CD14-positive monocyte (primary cell): ENCODE measurements at regions not wholly inside any gene's neighbourhood (a gene's known extent, or its start where the extent isn't known, plus 50 kb on each side); places are given as distances from the start of the nearest gene placed in this dataset.
"Not testable (repeated sequence)": the region's sequence is repeated elsewhere in the genome, so short reads cannot be mapped to it uniquely, and the experiment has no call there.

Experiments used
- DNase-seq, 3 donors: peaks; one replicate each; pipeline ENCODE4 v3.0.0-alpha.2; 2011 to 2022
- H2AFZ ChIP-seq: 2 replicates; pipeline ENCODE4 v1.6.0; 2012; ENCODE audit warnings: mild to moderate bottlenecking, low read depth, low read length, inconsistent platforms; ENCODE audit not compliant: insufficient read depth, poor library complexity, severe bottlenecking
- H3K27ac ChIP-seq, 2 donors: 1 replicate in 1 of 2; 2 replicates in 1 of 2; pipeline ENCODE4 v1.5.1; 2012 to 2013; ENCODE audit warnings: low read length in 2 of 2, control low read depth in 1 of 2, inconsistent platforms in 1 of 2, low read depth in 1 of 2, mild to moderate bottlenecking in 1 of 2
- H3K27me3 ChIP-seq, 2 donors: one replicate each; pipeline versions ENCODE4 v1.6.0 to v1.6.1; 2011 to 2013; ENCODE audit warnings: low read length in 2 of 2; ENCODE audit not compliant: control insufficient read depth in 2 of 2, insufficient read depth in 2 of 2
- H3K36me3 ChIP-seq, 2 donors: replicated peaks in 1 of 2; 1 replicate in 1 of 2; 2 replicates in 1 of 2; pipeline versions ENCODE4 v1.5.1 to v1.6.1; 2012 to 2013; ENCODE audit warnings: low read length in 2 of 2, control low read depth in 1 of 2, inconsistent platforms in 1 of 2, mild to moderate bottlenecking in 1 of 2; ENCODE audit not compliant: insufficient read depth in 2 of 2, control insufficient read depth in 1 of 2
- H3K4me1 ChIP-seq, 2 donors: 1 replicate in 1 of 2; 2 replicates in 1 of 2; pipeline versions ENCODE4 v1.5.1 to v1.6.1; 2012 to 2013; ENCODE audit warnings: low read length in 2 of 2, control low read depth in 1 of 2, inconsistent platforms in 1 of 2, mild to moderate bottlenecking in 1 of 2, moderate library complexity in 1 of 2; ENCODE audit not compliant: insufficient read depth in 2 of 2, control insufficient read depth in 1 of 2
- H3K4me2 ChIP-seq: replicated peaks from 2 replicates; pipeline ENCODE3; 2012; ENCODE audit warnings: low read length, moderate library complexity, mild to moderate bottlenecking; ENCODE audit not compliant: poor library complexity, severe bottlenecking; ENCODE audit errors: extremely low read depth
- H3K4me3 ChIP-seq, 3 experiments: fragments of 200-600 bp in 1 of 3; sonication (generic) in 1 of 3; replicated peaks in 1 of 3; 1 replicate in 2 of 3; 2 replicates in 1 of 3; pipeline ENCODE4 v1.5.1; 2011 to 2013; ENCODE audit warnings: low read length in 3 of 3, mild to moderate bottlenecking in 3 of 3, control low read depth in 2 of 3, low read depth in 2 of 3, inconsistent platforms in 1 of 3, moderate library complexity in 1 of 3
- H3K79me2 ChIP-seq: 2 replicates; pipeline ENCODE4 v1.6.0; 2012; ENCODE audit warnings: mild to moderate bottlenecking, control low read depth, inconsistent platforms, low read length, moderate library complexity; ENCODE audit not compliant: insufficient read depth
- H3K9ac ChIP-seq: 2 replicates; pipeline ENCODE4 v1.6.0; 2017; ENCODE audit warnings: low read length, mild to moderate bottlenecking; ENCODE audit not compliant: insufficient read depth, poor library complexity, severe bottlenecking
- H3K9me3 ChIP-seq, 2 donors: replicated peaks in 1 of 2; 1 replicate in 1 of 2; 2 replicates in 1 of 2; pipeline versions ENCODE4 v1.5.1 to v1.6.1; 2012 to 2013; ENCODE audit warnings: low read length in 2 of 2, control low read depth in 1 of 2; ENCODE audit not compliant: control insufficient read depth in 1 of 2, insufficient read depth in 1 of 2
- H4K20me1 ChIP-seq: 2 replicates; pipeline ENCODE4 v1.6.0; 2012; ENCODE audit warnings: mild to moderate bottlenecking, low read length, control low read depth, moderate library complexity; ENCODE audit not compliant: insufficient read depth
- H3K27ac Mint-ChIP-seq, 7 donors: one replicate each; pipeline ENCODE4 v1.8.0; 2020; ENCODE audit warnings: mild to moderate bottlenecking in 7 of 7, mixed read lengths in 7 of 7, moderate library complexity in 6 of 7, inconsistent platforms in 2 of 7
- H3K27me3 Mint-ChIP-seq, 3 donors: one replicate each; pipeline ENCODE4 v1.8.0; 2021 to 2022; ENCODE audit warnings: low read depth in 3 of 3, mild to moderate bottlenecking in 3 of 3, mixed read lengths in 3 of 3, moderate library complexity in 3 of 3, inconsistent platforms in 1 of 3
- H3K36me3 Mint-ChIP-seq, 2 donors: one replicate each; pipeline ENCODE4 v1.8.0; 2020; ENCODE audit warnings: mixed read lengths in 2 of 2, inconsistent platforms in 1 of 2, mild to moderate bottlenecking in 1 of 2
- H3K4me1 Mint-ChIP-seq: one replicate; pipeline ENCODE4 v1.8.0; 2020; ENCODE audit warnings: mild to moderate bottlenecking, mixed read lengths
- H3K4me3 Mint-ChIP-seq, 2 donors: one replicate each; pipeline ENCODE4 v1.8.0; 2020; ENCODE audit warnings: mild to moderate bottlenecking in 2 of 2, mixed read lengths in 2 of 2, moderate library complexity in 1 of 2
- H3K9me3 Mint-ChIP-seq, 7 donors: one replicate each; pipeline ENCODE4 v1.8.0; 2020 to 2022; ENCODE audit warnings: mixed read lengths in 7 of 7, mild to moderate bottlenecking in 6 of 7, moderate library complexity in 6 of 7, inconsistent platforms in 2 of 7
- WGBS: methylation state at CpG from one replicate; pipeline ENCODE4 v1.1.5; 2013; ENCODE audit warnings: missing lambda C conversion rate; ENCODE audit not compliant: insufficient coverage; 5-methylcytosine and 5-hydroxymethylcytosine counted together
- intact Hi-C, 2 donors: fragments of 100-400 bp; cut with micrococcal nuclease; formaldehyde crosslinking; loops; one replicate each; pipeline versions ENCODE4 v1.15.0 to v1.15.1; 2023
- TF ChIP-seq, protein P1 (sequence below): fragments of 200-600 bp; IDR thresholded peaks from one replicate; pipeline ENCODE4 v1.8.0; 2022; ENCODE audit warnings: antibody characterized with exemption, mild to moderate bottlenecking

DNA sequence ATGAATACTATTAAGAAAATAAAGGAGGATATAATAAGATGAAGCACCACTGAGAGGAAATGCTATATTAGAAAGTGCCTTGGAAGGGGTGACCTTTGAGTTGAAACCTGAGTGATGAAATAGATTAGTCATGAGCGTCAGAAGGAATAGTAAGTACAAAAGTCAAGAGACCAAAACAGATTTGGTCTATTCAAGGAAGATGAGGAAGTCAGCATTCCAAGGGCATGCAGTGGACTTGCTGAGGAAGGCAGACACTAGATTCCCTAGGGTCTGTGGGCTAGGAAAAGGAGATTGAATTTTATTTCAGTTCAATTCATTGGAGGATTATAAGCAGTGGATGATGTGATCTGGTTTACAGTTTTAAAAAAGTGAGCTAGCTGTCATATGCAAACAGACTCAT lies 73.0 kb upstream of the WDFY3 start:
- H3K27me3 ChIP-seq: no peaks in the 10 kb centered on the region
- H3K4me2 ChIP-seq: no peak overlapping the region
- intact Hi-C loops: no loop called here
- H3K4me1 ChIP-seq: no peaks in the 10 kb centered on the region
- 100% methylated on average over 1 of the region's 1 CpG for WGBS
- no peak overlapping the region for H3K27ac ChIP-seq
- H4K20me1 ChIP-seq: no peaks in the 10 kb centered on the region
- H3K4me3 ChIP-seq: no peak overlapping the region
- H3K27ac Mint-ChIP-seq: no peak overlapping the region
- H2AFZ ChIP-seq: no peak overlapping the region
- H3K36me3 ChIP-seq: no peaks in the 10 kb centered on the region
- H3K9ac ChIP-seq: no peak overlapping the region
- DNase-seq: no peak
- H3K36me3 Mint-ChIP-seq: no peaks in the 10 kb centered on the region
- peaks cover 0 to 1% (median 0%) of the 10 kb centered on the region in 3 donors for H3K27me3 Mint-ChIP-seq
- no peak overlapping the region for H3K4me3 Mint-ChIP-seq
- no peaks in the 10 kb centered on the region for H3K4me1 Mint-ChIP-seq
- peaks cover 7 to 16% of the 10 kb centered on the region in 2 donors for H3K9me3 ChIP-seq
- H3K79me2 ChIP-seq: no peaks in the 10 kb centered on the region
- peaks cover 0 to 13% (median 5%) of the 10 kb centered on the region in 7 donors for H3K9me3 Mint-ChIP-seq
- TF ChIP-seq, protein P1, sequence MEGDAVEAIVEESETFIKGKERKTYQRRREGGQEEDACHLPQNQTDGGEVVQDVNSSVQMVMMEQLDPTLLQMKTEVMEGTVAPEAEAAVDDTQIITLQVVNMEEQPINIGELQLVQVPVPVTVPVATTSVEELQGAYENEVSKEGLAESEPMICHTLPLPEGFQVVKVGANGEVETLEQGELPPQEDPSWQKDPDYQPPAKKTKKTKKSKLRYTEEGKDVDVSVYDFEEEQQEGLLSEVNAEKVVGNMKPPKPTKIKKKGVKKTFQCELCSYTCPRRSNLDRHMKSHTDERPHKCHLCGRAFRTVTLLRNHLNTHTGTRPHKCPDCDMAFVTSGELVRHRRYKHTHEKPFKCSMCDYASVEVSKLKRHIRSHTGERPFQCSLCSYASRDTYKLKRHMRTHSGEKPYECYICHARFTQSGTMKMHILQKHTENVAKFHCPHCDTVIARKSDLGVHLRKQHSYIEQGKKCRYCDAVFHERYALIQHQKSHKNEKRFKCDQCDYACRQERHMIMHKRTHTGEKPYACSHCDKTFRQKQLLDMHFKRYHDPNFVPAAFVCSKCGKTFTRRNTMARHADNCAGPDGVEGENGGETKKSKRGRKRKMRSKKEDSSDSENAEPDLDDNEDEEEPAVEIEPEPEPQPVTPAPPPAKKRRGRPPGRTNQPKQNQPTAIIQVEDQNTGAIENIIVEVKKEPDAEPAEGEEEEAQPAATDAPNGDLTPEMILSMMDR: no peak

DNA sequence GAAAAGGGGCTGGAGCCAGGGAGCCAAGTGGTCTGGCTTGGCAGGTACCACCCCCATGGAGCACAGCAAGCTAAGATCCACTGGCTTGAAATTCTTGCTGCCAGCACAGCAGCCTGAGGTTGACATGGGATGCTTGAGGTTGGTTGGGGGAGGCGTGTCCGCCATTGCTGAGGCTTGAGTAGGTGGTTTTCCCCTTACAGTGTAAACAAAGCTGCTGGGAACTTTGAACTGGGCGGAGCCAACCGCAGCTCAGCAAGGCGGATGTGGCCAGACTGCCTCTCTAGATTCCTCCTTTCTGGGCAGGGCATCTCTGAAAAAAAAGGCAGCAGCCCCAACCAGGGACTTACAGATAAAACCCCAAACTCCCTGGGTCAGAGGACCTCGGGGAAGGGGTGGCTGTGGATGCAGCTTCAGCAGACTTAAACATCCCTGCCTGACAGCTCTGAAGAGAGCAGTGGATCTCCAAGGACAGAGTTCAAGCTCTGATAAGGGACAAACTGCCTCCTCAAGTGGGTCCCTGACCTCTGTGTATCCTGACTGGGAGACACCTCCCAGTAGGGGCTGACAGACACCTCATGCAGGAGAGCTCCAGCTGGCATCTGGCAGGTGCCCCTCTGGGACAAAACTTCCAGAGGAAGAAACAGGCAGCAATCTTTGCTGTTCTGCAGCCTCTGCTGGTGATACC lies 77.5 kb upstream of the WDFY3 start:
- H3K4me3 Mint-ChIP-seq, H3K27ac Mint-ChIP-seq, H4K20me1 ChIP-seq, H3K4me1 Mint-ChIP-seq, H3K36me3 ChIP-seq, H3K4me3 ChIP-seq, H3K4me1 ChIP-seq, H3K4me2 ChIP-seq, H3K79me2 ChIP-seq, DNase-seq, H3K27me3 Mint-ChIP-seq, H3K27ac ChIP-seq, H3K9ac ChIP-seq, H3K27me3 ChIP-seq, intact Hi-C loops, H2AFZ ChIP-seq, H3K36me3 Mint-ChIP-seq: not testable (repeated sequence)
- peaks cover 5 to 19% (median 9%) of the 10 kb centered on the region in 7 donors for H3K9me3 Mint-ChIP-seq
- peaks cover 0 to 16% of the 10 kb centered on the region in 2 donors for H3K9me3 ChIP-seq
- no CpG with 5 or more reads among the region's 6 CpGs for WGBS
